HEK293 (cell line): ENCODE measurements at regions not wholly inside any gene's neighbourhood (a gene's known extent, or its start where the extent isn't known, plus 50 kb on each side); places are given as distances from the start of the nearest gene placed in this dataset.

Source experiments
- CTCF ChIA-PET: fragments of 350-600 bp; formaldehyde crosslinking; extraction: SDS; loops from one replicate; lab custom pipeline; 2021; ENCODE audit warnings: antibody characterized with exemption; lab: Yijun Ruan, JAX
- POLR2A ChIA-PET: fragments of 300-600 bp; formaldehyde crosslinking; extraction: SDS; loops from one replicate; lab custom pipeline; 2020; ENCODE audit warnings: antibody characterized with exemption, inconsistent platforms; lab: Yijun Ruan, JAX
- H3K27ac ChIP-seq: fragments of 200-500 bp; sonication (Bioruptor generic); 2 replicates; pipeline ENCODE4 v1.5.1; 2014; ENCODE audit warnings: low read depth, low read length, control low read depth, inconsistent platforms; ENCODE audit errors: extremely low read depth
- H3K36me3 ChIP-seq, 2 experiments: fragments of 200-500 bp in 1 of 2; sonication (Bioruptor generic) in 1 of 2; 1 replicate in 1 of 2; 2 replicates in 1 of 2; pipeline ENCODE4 v1.5.1; 2014 to 2017; ENCODE audit warnings: inconsistent platforms in 2 of 2, low read length in 2 of 2; ENCODE audit not compliant: control insufficient read depth in 2 of 2, insufficient read depth in 1 of 2
- H3K4me1 ChIP-seq: fragments of 200-500 bp; sonication (Bioruptor generic); 2 replicates; pipeline ENCODE4 v1.5.1; 2014; ENCODE audit warnings: mild to moderate bottlenecking, low read length, inconsistent platforms; ENCODE audit not compliant: control insufficient read depth, insufficient read depth
- H3K4me3 ChIP-seq: 2 replicates; pipeline ENCODE4 v1.5.1; 2011; ENCODE audit warnings: low read depth, mild to moderate bottlenecking, control low read depth, low read length, moderate library complexity
- H3K9me3 ChIP-seq: fragments of 200-500 bp; sonication (Bioruptor generic); 2 replicates; pipeline ENCODE4 v1.5.1; 2014; ENCODE audit warnings: low read depth, low read length, inconsistent platforms; ENCODE audit not compliant: control insufficient read depth, insufficient read depth
- MEIS1 ChIP-seq: sonication (generic); formaldehyde crosslinking; IDR thresholded peaks from 2 replicates; pipeline ENCODE4 v1.8.1; 2022; ENCODE audit warnings: missing genetic modification reagents, mild to moderate bottlenecking, borderline replicate concordance
- OSR2 ChIP-seq: fragments of 450-650 bp; formaldehyde crosslinking; IDR thresholded peaks from 2 replicates; pipeline ENCODE4 v1.5.1; 2016; ENCODE audit warnings: missing biosample characterization, missing genetic modification characterization
- SP2 ChIP-seq: fragments of 450-650 bp; formaldehyde crosslinking; IDR thresholded peaks from 2 replicates; pipeline ENCODE4 v1.5.1; 2016; ENCODE audit warnings: missing biosample characterization, missing genetic modification characterization
- SP3 ChIP-seq: fragments of 450-650 bp; formaldehyde crosslinking; IDR thresholded peaks from 2 replicates; pipeline ENCODE4 v1.5.1; 2016; ENCODE audit warnings: missing biosample characterization, missing genetic modification characterization
- WT1 ChIP-seq: fragments of 450-650 bp; formaldehyde crosslinking; IDR thresholded peaks from 2 replicates; pipeline ENCODE4 v1.5.1; 2016; ENCODE audit warnings: missing biosample characterization, missing genetic modification characterization
- YY2 ChIP-seq: fragments of 450-650 bp; formaldehyde crosslinking; IDR thresholded peaks from 2 replicates; pipeline ENCODE4 v1.5.1; 2016; ENCODE audit warnings: missing biosample characterization, missing genetic modification characterization
- ZBTB20 ChIP-seq: fragments of 450-650 bp; formaldehyde crosslinking; IDR thresholded peaks from 2 replicates; pipeline ENCODE4 v1.5.1; 2016; ENCODE audit warnings: missing biosample characterization, missing genetic modification characterization
- ZBTB8A ChIP-seq: fragments of 450-650 bp; formaldehyde crosslinking; IDR thresholded peaks from 2 replicates; pipeline ENCODE4 v1.5.1; 2016; ENCODE audit warnings: missing biosample characterization, missing genetic modification characterization
- ZFP37 ChIP-seq: fragments of 450-650 bp; formaldehyde crosslinking; IDR thresholded peaks from 2 replicates; pipeline ENCODE4 v1.5.1; 2016; ENCODE audit warnings: missing biosample characterization, missing genetic modification characterization
- ZNF138 ChIP-seq: fragments of 450-650 bp; formaldehyde crosslinking; IDR thresholded peaks from 2 replicates; pipeline ENCODE4 v1.5.1; 2016; ENCODE audit warnings: missing biosample characterization, missing genetic modification characterization, borderline replicate concordance
- ZNF223 ChIP-seq: fragments of 450-650 bp; formaldehyde crosslinking; IDR thresholded peaks from 2 replicates; pipeline ENCODE4 v1.5.1; 2016; ENCODE audit warnings: missing biosample characterization, missing genetic modification characterization
- ZNF239 ChIP-seq: fragments of 450-650 bp; formaldehyde crosslinking; IDR thresholded peaks from 2 replicates; pipeline ENCODE4 v1.5.1; 2016; ENCODE audit warnings: missing biosample characterization, missing genetic modification characterization
- ZNF423 ChIP-seq: fragments of 450-650 bp; formaldehyde crosslinking; IDR thresholded peaks from 2 replicates; pipeline ENCODE4 v1.5.1; 2016; ENCODE audit warnings: missing biosample characterization, missing genetic modification characterization
- ZNF600 ChIP-seq: fragments of 450-650 bp; formaldehyde crosslinking; IDR thresholded peaks from 2 replicates; pipeline ENCODE4 v1.5.1; 2016; ENCODE audit warnings: missing biosample characterization, missing genetic modification characterization
- ZNF677 ChIP-seq: fragments of 450-650 bp; IDR thresholded peaks from 2 replicates; pipeline ENCODE4 v1.5.0; 2018; ENCODE audit warnings: missing biosample characterization, mild to moderate bottlenecking, missing genetic modification characterization, moderate library complexity
- ZNF776 ChIP-seq: fragments of 450-650 bp; formaldehyde crosslinking; IDR thresholded peaks from 2 replicates; pipeline ENCODE4 v1.5.0; 2017; ENCODE audit warnings: missing biosample characterization, missing genetic modification characterization, borderline replicate concordance
- ZSCAN4 ChIP-seq: fragments of 450-650 bp; formaldehyde crosslinking; IDR thresholded peaks from 2 replicates; pipeline ENCODE4 v1.5.1; 2017; ENCODE audit warnings: missing biosample characterization, missing genetic modification characterization
- TF ChIP-seq, protein P1 (sequence below): fragments of 450-650 bp; formaldehyde crosslinking; IDR thresholded peaks from 2 replicates; pipeline ENCODE4 v1.5.1; 2017; ENCODE audit warnings: missing biosample characterization, missing genetic modification characterization
- TF ChIP-seq, protein P2 (sequence below): fragments of 450-650 bp; formaldehyde crosslinking; IDR thresholded peaks from 2 replicates; pipeline ENCODE4 v1.5.1; 2016; ENCODE audit warnings: missing biosample characterization, missing genetic modification characterization
- TF ChIP-seq, protein P3 (sequence below): IDR thresholded peaks from 2 replicates; pipeline ENCODE4 v1.6.1; 2011; ENCODE audit warnings: mild to moderate bottlenecking, low read depth, low read length, borderline replicate concordance

- ChIA-PET CTCF (interaction anchor here (1.1 kb wide), 1 partner anchor 80 kb away, joined by 3 read pairs; no protein-coding TSS in a partner anchor), POLR2A (no interaction called here)
- TF ChIP-seq WT1 (tag by site-specific recombination) = no peak
- Histone ChIP-seq H3K36me3 (no peaks in the 10 kb centered on the region), H3K4me1 (no peaks in the 10 kb centered on the region), H3K4me3 (no peak overlapping the region), H3K27ac (no peak overlapping the region), H3K9me3 (no peaks in the 10 kb centered on the region)
Observed at GRCh38 chr11:26204101-26204500, 127.8 kb upstream of the ANO3 start.

DNA sequence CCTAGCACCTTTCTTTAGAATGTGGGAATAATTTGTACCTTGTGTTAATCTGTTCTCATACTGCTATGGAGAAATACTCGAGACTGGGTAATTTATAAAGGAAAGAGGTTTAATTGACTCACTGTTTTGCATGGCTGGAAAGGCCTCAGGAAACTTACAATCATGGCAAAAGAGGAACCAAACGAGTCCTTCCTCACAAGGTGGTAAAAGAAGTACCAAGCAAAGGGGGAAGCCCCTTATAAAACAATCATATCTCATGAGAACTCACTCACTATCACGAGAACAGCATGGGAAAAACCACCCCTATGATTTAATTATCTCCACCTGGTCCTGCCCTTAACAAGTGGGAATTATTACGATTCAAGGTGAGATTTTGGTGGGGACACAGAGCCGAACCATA lies 127.1 kb upstream of the ANO3 start:
- ChIA-PET POLR2A (no interaction called here), CTCF (interaction anchor here (1.1 kb wide), 1 partner anchor 80 kb away, joined by 3 read pairs; no protein-coding TSS in a partner anchor)
- Histone ChIP-seq H3K4me3 (no peak overlapping the region), H3K27ac (no peak overlapping the region), H3K4me1 (no peaks in the 10 kb centered on the region), H3K9me3 (no peaks in the 10 kb centered on the region), H3K36me3 (no peaks in the 10 kb centered on the region)
- TF ChIP-seq, protein P1, sequence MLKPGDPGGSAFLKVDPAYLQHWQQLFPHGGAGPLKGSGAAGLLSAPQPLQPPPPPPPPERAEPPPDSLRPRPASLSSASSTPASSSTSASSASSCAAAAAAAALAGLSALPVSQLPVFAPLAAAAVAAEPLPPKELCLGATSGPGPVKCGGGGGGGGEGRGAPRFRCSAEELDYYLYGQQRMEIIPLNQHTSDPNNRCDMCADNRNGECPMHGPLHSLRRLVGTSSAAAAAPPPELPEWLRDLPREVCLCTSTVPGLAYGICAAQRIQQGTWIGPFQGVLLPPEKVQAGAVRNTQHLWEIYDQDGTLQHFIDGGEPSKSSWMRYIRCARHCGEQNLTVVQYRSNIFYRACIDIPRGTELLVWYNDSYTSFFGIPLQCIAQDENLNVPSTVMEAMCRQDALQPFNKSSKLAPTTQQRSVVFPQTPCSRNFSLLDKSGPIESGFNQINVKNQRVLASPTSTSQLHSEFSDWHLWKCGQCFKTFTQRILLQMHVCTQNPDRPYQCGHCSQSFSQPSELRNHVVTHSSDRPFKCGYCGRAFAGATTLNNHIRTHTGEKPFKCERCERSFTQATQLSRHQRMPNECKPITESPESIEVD (tag by site-specific recombination) = no peak
- TF ChIP-seq OSR2 (tag by site-specific recombination) = no peak
- TF ChIP-seq, protein P2, sequence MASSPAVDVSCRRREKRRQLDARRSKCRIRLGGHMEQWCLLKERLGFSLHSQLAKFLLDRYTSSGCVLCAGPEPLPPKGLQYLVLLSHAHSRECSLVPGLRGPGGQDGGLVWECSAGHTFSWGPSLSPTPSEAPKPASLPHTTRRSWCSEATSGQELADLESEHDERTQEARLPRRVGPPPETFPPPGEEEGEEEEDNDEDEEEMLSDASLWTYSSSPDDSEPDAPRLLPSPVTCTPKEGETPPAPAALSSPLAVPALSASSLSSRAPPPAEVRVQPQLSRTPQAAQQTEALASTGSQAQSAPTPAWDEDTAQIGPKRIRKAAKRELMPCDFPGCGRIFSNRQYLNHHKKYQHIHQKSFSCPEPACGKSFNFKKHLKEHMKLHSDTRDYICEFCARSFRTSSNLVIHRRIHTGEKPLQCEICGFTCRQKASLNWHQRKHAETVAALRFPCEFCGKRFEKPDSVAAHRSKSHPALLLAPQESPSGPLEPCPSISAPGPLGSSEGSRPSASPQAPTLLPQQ = no peak

- Histone ChIP-seq H3K27ac (no peak overlapping the region), H3K4me3 (no peak overlapping the region), H3K9me3 (no peaks in the 10 kb centered on the region), H3K36me3 (no peaks in the 10 kb centered on the region), H3K4me1 (no peaks in the 10 kb centered on the region)
- TF ChIP-seq MEIS1 (CRISPR knock-in tag) (no peak), ZSCAN4 (tag by site-specific recombination) (no peak), WT1 (tag by site-specific recombination) (no peak), SP3 (tag by site-specific recombination) (no peak), YY2 (no peak)
- POLR2A ChIA-PET = no interaction called here
- CTCF ChIA-PET = no interaction called here
Observed at GRCh38 chr11:26219183-26220117, 112.5 kb upstream of the ANO3 start.

- Histone ChIP-seq H3K4me1 (no peaks in the 10 kb centered on the region), H3K27ac (no peak overlapping the region), H3K4me3 (no peak overlapping the region), H3K36me3 (no peaks in the 10 kb centered on the region), H3K9me3 (no peaks in the 10 kb centered on the region)
- TF ChIP-seq ZNF239 (tag by site-specific recombination) (no peak), ZNF677 (tag by site-specific recombination) (no peak), ZNF223 (tag by site-specific recombination) (no peak), ZNF138 (tag by site-specific recombination) (no peak), ZNF776 (no peak), SP2 (tag by site-specific recombination) (no peak), ZBTB8A (no peak), ZNF423 (tag by site-specific recombination) (no peak), ZBTB20 (tag by site-specific recombination) (no peak), ZNF600 (no peak), ZFP37 (tag by site-specific recombination) (no peak)
- TF ChIP-seq, protein P1 (tag by site-specific recombination) = no peak
- TF ChIP-seq, protein P3, sequence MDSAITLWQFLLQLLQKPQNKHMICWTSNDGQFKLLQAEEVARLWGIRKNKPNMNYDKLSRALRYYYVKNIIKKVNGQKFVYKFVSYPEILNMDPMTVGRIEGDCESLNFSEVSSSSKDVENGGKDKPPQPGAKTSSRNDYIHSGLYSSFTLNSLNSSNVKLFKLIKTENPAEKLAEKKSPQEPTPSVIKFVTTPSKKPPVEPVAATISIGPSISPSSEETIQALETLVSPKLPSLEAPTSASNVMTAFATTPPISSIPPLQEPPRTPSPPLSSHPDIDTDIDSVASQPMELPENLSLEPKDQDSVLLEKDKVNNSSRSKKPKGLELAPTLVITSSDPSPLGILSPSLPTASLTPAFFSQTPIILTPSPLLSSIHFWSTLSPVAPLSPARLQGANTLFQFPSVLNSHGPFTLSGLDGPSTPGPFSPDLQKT = no peak
- ChIA-PET CTCF (interaction anchor here (0.8 kb wide), 1 partner anchor 243 kb away, joined by 4 read pairs; no protein-coding TSS in a partner anchor), POLR2A (no interaction called here)
Observed at GRCh38 chr11:26225646-26226045, 106.3 kb upstream of the ANO3 start.
